GM19372 (cell line): ENCODE measurements at regions not wholly inside any gene's neighbourhood (a gene's known extent, or its start where the extent isn't known, plus 50 kb on each side); places are given as distances from the start of the nearest gene placed in this dataset.

Source experiments
- ATAC-seq: cut with Tn5 transposase; IDR thresholded peaks from one replicate; pipeline ENCODE4 v1.9.1; 2021; ENCODE audit warnings: mild to moderate bottlenecking, low read depth, moderate library complexity; ENCODE audit not compliant: unreplicated experiment

DNA sequence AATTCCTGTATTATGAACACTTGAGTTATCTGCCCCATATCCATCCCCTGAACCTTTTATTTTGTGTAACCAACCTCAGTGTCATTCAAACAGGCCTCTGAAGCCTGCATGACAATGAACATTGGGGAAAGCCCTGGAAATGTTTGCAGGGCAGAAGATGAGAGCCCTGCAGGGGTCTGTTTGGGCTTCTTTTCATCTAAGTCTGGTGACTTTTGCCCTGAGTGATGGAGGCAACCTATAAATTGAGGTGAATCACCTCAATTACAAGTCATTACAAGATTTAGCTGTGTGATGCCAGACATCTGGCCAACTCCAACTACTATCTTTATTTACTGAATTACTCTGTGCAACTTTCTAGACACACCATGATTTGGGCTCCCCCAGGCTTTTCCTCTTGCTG, 189.2 kb downstream of the MAF start:
- no peak for ATAC-seq

DNA sequence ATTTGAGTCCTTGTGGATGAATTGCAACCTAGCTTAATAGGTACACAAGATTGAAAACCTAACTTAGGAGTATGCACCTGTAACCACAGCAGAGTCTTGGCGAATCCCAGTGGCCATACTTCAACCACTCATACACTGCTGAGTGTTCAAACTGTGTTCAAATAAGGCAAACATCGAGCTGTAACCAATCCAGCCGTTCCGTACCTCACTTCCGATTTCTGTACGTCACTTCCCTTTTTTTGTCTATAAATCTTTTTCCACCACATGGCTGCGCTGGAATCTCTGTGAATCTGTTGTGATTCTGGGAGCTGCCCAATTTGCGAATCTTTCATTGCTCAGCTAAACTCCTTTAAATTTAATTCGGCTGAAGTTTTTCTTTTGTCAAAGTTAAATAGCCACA, 190.6 kb downstream of the MAF start:
- ATAC-seq, result no peak

DNA sequence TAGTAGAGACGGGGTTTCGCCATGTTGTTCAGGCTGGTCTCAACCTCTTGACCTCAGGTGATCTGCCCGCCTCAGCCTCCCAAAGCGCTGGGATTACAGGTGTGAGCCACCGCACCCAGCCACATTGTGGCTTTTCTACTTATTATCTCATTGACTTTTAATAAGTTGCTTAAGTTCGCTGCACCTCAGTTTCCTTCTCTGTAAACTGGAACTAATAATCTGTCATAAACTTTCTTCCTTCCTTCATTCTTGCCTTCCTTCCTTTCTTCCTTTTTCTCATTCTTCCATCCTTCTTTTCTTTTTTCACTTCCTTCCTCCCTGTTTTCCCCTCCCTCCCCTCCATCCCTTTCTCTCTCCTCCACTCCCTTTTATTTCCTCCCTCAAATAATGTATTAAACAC, 192.2 kb downstream of the MAF start:
- no peak for ATAC-seq

DNA sequence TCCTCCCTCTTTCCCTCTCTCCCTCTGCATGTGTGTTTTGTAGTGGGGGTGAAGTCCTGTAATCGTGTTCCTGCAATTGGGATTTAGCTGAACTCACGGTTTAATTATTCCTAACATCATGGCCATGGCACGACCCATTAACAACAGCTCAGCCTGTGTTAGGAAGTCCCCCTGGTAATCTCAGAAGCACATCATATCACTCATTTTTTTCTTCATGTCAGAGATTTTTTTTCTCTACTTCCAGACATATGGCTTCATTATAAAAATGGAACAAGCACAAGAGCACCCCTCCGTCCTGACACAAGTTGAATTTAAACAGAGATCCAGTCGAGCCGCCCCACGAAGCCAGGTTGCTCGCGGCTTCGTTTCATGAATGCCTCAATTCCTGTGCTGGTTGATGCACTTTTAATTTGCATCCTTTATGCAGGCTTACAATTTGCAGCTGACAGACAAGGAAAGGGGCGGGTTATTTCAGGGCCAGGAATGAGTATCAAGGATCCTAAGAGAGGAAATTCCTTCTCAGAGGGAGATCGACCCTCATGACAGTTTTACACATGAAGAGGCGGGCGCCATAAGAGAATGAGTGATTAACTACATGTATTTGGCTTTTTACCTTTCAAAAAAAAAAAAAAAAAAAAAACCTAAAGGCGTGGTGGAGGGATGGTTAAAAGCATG, 192.9 kb downstream of the MAF start:
- no peak for ATAC-seq

DNA sequence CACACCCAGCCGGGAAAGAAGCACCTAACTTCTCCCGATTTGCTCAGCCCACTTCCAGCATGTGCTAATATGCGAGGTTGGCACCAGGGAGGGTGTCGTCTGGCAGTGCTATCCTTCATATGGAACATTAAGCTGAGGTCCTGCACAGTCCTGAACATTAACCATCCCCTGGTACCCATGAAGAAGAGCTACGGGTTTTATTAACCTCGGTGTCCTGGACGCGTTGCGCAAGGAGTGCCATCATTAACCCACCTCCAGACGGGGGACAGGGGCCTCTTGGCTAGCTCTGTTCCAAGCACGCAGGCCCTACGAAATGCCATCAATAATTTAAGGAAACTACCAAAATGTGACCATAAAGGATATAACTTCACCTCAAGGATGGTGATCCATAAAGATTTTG, 193.5 kb downstream of the MAF start:
- no peak for ATAC-seq

DNA sequence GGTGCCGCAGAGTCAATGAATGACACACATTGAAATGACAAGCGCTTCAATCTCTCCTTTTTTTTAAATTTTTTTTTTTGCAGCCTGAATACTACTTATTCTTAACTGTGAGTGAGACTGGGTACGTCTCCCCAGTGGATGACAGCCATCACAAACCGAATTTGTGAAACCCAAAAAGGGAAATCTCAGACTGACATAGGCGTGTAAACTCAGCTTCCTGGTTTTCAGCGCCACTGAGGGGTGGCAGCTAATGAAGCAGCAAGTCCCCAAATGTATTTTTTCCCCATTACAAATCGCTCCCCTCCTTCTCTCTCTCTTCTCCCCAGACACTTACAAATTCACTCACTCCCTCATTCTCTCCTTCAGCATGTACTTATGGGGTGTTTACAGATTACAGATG, 196.0 kb downstream of the MAF start:
- no peak for ATAC-seq

DNA sequence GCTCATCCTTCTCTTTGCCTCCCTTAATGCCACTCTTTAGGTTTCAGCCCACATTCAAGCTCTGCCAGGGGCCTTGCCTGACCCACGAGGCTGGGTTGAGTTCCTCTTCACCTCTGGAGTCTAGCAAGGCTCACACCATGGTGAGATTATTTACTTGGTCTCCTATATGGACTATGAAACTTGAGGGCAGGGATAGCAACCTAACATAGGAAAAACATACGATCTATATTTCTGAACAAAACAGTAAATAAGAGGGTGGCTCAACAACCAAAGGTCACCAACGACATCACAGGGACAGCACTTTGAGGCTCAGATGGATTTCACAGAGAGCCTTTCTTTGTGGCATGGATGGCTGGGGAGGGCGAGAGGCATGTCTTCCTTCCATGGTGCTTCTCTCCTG, 197.0 kb downstream of the MAF start:
- no peak for ATAC-seq

DNA sequence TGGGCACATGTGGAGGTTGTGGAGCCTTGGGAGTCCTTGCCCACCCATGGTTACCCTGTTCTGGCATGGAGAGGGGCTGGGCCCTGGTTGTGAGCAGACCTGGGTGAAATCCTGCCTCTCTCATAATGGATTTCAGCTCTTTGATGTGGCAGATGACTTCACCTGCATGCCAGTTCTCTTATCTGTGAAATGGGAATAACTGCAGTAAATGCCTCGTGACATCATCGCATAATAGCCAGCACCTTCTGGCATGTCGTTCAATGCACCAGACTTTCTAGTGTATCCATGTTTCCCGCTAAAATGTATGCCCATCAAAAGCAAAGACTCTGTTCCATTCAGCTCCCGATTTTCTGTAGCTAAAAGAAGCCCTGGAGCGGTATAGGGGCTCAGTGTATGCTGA, 197.6 kb downstream of the MAF start:
- ATAC-seq, result no peak

DNA sequence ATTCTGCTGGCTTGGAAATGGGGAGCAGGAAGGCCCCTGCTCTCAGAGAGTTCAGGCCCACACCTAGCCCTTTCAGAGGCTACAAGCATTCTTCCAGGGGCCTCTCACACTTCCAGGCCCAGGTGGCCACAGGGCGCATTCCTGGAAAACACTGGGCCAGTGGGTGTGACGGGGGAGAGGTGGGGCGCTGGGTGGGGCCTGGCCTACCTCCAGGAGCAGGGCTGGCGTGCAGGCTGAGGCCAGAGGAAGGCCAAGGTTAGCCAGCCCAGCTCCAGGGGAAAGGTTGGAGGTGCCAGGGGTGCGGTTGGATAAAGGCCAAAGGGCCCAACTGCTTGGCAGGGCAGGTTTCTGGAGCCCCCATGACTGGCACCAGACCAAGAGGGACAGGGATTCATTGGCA, 198.2 kb downstream of the MAF start:
- ATAC-seq, result no peak

DNA sequence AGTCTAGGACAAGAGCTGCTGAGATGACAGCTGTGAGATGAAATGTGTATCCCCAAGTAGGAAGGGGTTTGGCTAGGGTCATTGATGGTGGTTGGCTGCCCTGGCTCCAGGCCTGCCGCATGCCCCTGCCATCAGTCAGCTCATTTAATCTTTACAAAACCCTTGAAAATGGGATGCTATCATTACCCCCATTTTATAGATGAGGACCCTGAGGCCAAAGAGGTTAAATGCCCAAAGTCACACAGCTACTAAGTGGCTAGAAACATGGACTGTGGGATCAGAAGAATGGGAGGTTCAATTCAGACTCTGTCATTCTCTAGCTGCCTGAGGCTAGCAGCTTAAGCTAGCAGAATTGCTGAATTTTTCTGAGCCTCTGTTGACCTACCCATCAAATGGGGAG, 198.8 kb downstream of the MAF start:
- no peak for ATAC-seq

DNA sequence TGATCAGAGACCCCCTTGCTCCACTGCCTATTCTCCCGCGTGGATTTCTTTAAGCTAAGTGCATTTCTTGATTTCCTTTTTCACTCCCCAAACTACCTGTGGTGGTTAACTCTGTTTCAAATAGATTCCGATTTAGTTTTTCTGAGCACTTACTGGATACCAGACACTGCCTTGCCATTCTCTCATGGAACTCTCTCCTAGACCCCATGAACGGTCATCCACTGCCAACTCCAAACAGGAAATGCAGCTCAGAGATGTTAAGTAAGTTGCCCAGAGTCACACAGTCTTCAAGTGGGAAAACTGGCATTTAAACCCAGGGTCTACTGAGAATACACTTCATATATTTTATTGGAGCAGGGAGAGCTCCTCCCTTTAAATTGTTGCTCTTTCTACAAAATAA, 199.4 kb downstream of the MAF start:
- no peak for ATAC-seq

DNA sequence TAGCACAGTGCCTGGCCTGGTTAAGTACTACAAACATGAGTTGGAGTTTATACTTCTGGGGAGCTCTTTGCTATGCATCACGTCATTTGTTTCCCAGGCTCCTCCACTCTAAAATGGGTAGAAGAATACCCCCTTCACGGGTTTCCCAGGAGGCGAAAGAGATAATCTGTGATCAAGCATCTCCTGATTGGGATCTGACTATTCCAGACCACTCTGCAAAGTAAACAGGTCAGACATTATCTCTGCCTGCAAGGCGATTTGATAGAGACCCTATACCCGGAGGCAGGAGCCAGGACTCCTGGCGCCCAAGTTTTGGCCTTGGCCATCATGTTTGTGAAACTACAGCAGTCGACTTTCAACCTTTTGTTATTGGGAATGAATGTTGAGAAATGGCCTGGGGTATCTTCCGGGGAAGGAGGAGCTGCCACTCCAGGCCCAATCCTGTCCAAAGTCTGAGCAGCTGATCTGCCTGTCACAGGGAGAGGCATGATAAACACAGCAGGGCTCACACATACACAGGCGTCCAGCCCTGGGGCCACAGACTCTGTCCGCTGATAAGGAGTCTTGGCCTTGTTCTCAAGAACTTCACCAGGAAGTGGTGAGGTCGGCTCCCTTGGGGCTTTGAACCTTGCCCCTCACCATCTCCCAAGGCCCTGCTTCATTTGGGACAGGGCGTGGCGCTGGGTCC, 199.9 kb downstream of the MAF start:
- ATAC-seq, result no peak

DNA sequence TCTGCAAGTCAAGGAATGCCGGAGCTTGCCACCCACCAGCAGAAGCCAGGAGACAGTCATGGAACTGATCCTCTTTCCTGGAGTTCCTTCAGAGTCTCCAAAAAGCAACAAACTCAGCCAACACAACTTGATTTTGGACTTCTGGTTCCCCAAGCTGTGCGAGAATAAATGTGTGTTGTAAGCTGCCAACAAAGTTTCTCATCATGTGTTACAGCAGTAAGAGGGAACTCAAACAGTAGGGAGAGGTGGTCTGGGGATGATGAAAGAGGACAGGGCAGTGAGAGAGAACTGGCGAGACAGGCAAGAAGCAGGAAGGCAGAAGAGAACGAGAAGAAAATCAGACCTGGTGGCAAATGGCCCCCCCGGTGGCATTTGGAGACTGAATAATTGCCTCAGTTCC, 204.9 kb downstream of the MAF start:
- no peak for ATAC-seq

DNA sequence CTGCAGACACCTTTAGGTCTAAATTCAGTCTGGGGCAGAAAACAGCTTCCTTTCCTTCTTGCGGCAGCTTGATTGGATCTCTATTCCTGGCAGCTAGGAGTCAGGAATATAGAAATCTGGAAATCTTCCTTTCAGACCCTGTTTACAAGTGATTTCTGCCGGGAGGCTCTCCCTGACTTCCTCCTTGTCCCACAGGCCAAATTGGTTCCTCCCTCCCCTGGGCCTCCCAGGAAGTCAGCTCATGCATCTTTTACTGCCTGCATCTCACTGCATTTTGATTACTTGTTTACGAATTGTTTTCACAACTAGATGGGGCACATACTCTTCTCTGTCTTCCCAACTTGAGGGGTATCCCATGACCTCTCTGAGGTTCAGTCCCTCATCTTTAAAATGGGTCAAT, 206.3 kb downstream of the MAF start:
- ATAC-seq, result no peak

DNA sequence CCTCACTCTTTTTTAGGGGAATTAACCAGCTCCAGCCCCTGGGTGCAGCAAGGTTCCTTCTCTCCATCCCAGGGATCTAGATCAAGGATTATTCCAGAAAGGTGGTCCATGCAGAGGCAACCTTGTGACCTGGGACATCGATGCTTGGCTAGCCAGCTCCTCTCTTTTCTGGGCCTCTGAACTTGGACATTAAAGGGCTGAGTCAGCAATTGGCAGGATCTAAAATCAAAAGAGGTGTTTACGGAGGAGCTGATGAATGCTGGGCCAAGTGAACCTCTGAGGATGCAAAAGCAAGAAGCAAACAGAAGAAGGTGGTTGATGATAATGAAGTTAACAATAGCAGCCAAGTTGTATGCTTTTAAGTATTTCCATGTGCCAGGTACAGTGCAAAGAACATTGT, 207.0 kb downstream of the MAF start:
- ATAC-seq, result no peak

DNA sequence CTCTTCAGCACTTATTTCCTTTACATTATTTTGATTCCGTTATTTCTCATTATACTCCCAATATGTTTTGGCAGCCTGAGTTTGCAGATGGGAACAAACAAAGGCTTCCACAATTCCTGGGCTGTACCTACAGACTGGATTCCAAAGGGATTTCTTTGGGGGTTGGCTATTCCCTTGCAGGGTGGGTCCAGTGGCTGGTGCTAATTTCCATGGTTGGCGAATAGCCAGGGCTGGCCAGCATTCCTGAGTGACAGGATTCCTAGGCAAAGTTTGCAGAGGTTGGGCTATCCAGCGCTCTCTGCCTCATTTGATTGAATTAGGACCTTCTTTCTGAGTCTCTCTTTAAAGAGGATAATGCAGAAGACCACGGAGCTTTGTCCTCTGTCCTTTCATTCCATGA, 207.4 kb downstream of the MAF start:
- no peak for ATAC-seq

DNA sequence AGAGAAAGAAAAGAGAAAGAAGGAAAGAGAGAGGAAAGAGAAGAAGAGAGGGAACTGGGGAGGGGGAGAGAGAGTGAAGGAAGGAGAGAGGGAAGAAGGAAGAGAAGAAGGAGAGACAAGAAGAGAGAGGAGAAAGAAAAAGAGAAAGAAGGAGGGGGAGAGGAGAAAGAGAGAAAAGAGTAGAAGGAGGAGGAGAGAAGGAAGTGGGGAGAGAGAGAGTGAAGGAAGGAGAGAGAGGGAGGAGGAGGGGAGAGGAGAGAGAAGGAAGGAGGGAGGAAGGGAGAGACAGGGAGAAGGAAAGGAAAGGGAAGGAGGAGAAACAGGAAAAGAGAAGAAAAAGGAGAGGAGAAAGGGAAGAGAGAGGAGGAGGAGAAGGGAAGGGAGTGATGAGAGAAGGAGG, 208.5 kb downstream of the MAF start:
- ATAC-seq, result no peak

DNA sequence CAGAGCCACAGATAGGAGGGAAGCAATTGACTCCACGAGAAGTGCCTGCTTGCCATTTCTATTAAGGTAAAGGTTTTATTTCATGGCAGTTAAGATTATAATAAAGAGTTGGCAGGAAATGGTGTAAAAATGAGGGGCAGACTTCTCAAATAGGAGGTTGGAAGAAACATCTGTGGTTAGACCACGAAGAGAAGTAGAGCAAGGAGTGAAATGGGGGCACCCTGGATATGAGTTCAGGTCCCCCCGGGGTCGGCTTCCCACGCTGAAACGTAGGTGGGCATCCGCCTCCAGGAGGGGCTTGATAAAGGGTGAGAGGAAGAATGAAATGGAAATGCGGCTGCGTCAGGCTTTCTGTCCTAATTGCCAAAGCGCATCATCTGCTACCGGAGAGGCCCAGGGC, 209.1 kb downstream of the MAF start:
- no peak for ATAC-seq

DNA sequence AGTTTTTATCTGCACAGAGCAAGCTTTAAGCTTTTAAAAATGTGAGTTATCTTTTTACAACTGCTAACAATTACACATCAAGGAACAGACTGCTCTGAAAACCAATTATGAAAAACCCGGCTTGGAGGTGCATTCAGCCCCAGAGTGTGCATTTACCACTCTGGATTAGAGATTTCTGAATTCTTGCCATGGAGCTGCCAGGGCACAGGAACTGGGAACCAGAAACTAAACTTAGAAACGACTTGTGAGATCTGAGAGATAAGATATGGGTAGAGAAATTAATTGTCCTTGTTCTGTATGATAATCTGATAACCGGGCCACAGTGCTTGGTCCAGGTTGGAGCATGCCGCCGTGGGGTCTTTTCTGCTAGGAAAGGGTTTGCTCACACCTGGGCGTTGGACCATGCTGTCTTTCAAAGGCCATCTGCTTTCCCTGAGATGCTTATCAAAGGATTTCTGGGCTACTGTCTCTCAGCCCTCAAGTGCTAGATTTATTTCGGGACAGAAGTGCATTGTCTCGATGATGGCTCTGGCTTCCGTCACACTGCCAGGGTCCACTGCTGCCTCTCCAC, 210.0 kb downstream of the MAF start:
- no peak for ATAC-seq

DNA sequence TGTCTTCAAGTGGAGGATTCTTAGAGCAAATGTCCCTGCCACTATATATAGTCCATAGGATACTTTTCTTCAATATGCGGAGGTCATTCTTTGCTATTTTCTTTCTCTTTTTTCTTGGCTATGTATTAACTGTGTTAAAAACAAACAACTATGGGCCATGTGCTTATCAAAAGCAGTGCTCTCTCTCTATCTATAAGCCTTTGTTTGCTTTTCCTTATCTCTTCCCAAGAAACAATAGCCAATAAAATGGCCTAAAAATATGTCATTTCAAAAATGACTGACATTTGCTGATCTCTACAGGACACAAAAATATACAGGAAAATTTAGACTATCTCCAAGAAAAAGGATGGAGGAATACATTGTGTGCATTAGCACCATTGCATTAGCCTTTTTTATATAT, 212.1 kb downstream of the MAF start:
- ATAC-seq, result no peak

DNA sequence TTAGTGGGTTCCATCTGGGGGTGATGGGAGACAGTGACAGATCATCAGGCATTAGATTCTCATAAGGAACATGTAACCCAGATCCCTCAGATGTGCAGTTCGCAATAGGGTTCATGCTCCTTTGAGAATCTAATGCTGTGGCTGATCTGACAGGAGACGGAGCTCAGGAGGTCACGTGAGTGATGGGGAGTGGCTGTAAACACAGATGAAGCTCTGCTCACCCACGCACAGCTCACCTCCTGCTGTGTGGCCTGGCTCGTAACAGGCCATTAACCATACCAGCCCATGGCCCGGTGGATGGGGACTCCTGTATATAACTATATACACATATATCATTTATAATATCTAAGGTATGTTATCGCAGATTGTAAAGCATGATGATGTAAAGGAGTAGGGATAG, 214.2 kb downstream of the MAF start:
- ATAC-seq, result no peak

DNA sequence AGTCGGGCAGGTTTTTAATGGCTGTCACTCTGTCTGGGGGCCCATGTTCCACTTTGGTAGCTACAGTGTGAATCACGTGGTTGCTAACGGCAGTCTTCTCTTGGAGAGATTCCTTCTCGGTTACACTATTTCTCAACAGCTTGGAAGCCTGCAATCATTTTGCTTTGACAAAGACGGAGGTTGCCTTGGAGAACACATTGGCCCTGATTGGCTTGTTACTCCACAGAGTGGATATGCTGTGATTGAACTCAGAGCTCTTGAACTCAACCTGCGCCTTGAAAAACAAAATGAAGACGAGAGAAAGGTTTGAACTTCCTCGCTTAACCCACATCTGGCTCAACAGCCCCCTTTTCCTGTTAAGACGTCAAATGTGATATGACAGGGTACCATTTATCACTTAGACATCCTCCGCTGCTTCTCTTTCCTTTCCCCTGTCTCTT, 218.9 kb downstream of the MAF start:
- no peak for ATAC-seq
